LNCaP clone FGC (cell line): ENCODE measurements at regions not wholly inside any gene's neighbourhood (a gene's known extent, or its start where the extent isn't known, plus 50 kb on each side); places are given as distances from the start of the nearest gene placed in this dataset.

Experiments used
- DNase-seq: peaks from one replicate; pipeline ENCODE4 v3.0.0-alpha.2; 2011; ENCODE audit warnings: low read depth
- H3K4me3 ChIP-seq: 2 replicates; pipeline ENCODE4 v1.5.1; 2011; ENCODE audit warnings: mild to moderate bottlenecking, low read depth, low read length, control low read depth
- TF ChIP-seq, protein P1 (sequence below): IDR thresholded peaks from 2 replicates; pipeline ENCODE4 v1.5.1; 2012; ENCODE audit warnings: mild to moderate bottlenecking; ENCODE audit not compliant: control insufficient read depth, insufficient read depth; ENCODE audit errors: extremely low read depth

DNA sequence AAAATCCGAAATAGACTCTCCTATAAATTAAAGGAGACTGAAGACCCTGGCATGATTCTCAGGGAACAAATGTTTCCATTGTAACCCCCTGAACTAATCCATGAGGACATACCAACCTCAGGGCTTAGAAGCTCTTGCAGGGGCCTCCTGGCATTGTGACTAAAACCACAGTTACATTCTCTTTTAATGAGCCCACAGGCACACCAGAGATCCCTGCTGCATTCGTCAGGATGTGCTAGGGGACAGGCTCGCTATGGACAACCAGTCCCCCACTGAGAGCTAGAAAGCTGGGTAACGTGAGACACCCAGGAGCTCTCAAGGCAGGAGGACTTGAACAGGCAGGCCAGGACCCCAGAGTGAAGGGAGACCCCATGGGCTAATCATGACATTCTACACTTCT is 140.6 kb upstream of the TNRC6C start:
- DNase-seq, result no peak

DNA sequence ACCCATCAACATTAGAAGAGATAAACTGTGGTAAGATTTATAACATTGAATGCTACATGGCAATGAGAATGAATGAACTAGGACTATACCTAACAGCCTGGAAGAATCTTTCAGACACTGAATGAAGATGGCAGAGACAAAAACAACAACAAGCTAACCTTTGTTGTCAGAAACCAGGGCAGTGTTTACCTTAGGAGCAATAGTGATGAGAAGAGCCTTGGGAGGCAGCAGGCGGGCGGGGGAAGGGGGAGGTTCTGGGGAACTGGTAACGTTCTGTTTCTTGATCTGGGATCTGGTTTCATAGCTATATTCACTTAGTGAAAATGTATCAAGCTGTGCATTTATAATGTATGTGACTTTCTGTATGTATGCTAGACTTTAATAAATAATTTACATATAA is 139.0 kb upstream of the TNRC6C start:
- TF ChIP-seq, protein P1, sequence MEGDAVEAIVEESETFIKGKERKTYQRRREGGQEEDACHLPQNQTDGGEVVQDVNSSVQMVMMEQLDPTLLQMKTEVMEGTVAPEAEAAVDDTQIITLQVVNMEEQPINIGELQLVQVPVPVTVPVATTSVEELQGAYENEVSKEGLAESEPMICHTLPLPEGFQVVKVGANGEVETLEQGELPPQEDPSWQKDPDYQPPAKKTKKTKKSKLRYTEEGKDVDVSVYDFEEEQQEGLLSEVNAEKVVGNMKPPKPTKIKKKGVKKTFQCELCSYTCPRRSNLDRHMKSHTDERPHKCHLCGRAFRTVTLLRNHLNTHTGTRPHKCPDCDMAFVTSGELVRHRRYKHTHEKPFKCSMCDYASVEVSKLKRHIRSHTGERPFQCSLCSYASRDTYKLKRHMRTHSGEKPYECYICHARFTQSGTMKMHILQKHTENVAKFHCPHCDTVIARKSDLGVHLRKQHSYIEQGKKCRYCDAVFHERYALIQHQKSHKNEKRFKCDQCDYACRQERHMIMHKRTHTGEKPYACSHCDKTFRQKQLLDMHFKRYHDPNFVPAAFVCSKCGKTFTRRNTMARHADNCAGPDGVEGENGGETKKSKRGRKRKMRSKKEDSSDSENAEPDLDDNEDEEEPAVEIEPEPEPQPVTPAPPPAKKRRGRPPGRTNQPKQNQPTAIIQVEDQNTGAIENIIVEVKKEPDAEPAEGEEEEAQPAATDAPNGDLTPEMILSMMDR, result no peak
- H3K4me3 ChIP-seq, result no peak overlapping the region
- no peak for DNase-seq

More for the DNA sequence above, 140.6 kb upstream of the TNRC6C start:
- no peak overlapping the region for H3K4me3 ChIP-seq
- TF ChIP-seq, protein P1, result no peak

DNA sequence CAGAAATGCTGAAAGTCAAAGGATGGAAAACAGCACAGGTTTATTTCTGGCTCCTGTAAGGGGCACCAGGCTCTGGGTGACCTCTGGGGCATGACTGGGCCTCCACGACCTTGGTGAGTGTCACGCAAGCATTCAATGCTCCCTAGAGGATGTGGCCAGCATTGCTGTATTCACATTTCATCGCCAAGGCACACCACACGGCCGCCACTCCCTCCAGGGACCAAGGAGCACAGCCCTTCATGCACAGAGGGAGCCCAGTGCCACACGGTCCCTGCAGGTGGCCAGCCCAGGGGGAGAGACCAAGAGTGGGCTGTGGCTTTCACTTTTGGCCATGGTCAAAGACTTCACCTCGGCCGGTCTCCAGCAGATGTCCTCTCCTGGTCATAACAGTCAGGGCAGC is 137.4 kb upstream of the TNRC6C start:
- DNase-seq, result no peak
- H3K4me3 ChIP-seq, result no peak overlapping the region
- TF ChIP-seq, protein P1, result peak; percentile 11; the same call in 1 of the 2 replicates

DNA sequence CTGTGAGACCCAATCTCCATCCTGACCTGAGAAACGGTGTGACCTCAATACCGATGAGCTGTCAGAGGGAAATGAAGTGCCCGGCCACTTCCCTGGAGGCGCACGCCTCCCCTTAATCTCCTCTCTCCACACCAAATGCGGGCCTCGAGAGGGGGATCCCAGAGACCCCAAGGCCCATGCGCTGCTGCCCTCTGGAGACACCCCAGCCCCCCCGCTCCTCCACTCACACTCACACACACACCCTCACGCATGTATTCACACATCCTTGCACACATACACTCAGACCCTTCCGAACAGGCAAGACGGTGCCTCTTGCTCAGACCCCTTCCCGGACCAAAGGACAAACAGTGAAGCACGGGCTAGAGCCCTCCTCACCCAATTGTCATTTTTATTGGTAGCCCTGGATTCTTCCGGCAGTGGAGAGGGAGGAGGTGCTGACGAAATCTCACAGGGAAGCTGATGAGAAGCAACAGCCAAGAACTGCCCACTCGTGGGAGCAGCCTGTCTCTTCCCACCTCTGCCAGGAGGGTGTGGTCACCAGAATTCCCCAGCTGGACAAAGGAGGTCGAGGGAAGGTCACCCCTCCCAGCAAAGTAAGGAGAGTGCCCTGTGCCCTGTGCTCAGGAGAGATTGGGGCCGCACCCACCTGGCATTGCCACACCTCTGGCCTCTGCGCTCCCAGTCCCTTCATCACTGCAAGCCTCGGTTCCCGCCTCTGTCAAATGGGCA is 136.0 kb upstream of the TNRC6C start:
- TF ChIP-seq, protein P1, result no peak
- DNase-seq, result no peak
- H3K4me3 ChIP-seq, result no peak overlapping the region

DNA sequence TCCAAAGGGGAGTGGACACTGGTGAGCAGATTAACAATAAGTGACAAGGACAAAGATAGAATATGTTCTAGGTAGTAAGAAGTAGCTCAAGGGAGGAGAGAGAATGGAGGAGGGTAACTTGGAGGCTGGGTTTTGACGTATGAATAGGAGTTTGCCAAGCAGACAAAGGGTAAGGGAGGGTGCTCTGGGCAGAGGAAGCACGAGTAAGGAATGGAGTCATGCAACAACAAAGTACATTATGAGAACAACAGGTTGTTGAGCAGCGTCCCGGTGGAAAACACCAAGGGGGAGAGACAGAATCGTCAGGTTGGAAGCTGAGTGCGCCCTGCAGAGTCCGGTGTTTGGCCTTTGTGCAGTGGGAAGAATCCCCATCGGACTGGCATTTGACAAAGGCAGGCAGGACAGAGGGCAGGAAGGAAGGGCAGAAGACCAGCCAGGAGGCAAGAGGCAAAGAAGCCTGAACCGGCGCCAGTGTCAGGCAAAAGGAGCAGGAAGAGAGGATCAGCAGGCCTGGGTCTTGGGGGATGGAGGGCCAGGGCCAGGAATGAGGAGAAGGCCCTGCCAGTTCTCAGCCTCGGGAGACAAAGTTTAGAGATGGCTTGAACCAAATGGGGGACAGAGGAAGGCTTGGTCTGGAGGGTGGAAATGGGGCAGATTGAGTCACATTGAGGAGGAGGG is 134.3 kb upstream of the TNRC6C start:
- DNase-seq, result no peak
- TF ChIP-seq, protein P1, result no peak
- H3K4me3 ChIP-seq, result no peak overlapping the region

DNA sequence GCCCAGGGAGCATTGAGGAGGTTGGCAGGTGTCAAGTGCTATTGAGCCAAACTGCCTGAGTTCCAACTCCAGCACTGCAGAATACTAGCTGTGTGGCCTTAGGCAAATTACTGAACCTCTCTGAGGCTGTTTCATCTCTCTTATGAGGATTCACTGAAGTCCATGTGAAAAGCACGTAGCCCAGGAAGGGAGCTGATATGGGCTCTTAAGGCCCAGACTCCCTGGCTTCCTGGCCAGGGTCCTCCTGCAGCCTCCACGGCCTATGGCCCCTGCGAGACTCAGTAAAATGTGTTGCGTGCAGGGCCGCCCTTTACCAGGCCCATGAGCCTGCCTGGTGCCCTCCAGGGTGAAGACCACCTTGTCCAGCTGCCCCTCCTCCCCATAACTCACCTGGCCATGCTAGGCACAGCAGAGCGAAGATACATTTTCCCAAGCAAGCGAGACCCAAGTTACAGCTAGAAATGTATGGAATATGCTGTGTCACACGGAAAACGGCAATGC is 133.7 kb upstream of the TNRC6C start:
- no peak overlapping the region for H3K4me3 ChIP-seq
- TF ChIP-seq, protein P1, result no peak
- DNase-seq, result no peak
